Mesenteric fat pad (tissue), 1 donor: ENCODE measurements at regions not wholly inside any gene's neighbourhood (a gene's known extent, or its start where the extent isn't known, plus 50 kb on each side); places are given as distances from the start of the nearest gene placed in this dataset.

ENCODE experiments used
- DNase-seq: peaks from one replicate; pipeline ENCODE4 v3.0.0-alpha.2; 2020; ENCODE audit warnings: low spot score
- donor health status: DM: yes; HTN: yes; CAD: no.

GRCh38 chr6:26305641-26305969 is 59.4 kb upstream of the BTN3A2 start:
- no peak for DNase-seq

DNA sequence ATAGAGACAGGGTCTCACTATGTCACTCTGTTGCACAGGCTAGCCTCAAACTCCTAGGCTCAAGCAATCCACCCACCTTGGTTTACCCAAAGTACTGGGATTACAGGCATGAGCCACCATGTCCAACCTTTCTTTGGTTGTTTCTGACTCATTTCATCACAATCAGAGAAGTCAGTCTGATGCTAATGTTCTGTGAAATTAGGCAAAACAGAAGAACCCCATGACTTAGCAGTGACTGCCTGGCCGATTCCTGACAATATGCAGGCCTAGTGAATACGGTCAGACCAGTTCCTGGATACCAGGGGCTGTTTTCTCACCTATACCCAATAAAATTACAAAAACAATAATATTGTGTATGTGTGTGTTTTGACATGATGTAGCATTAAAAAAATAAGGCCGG is 58.8 kb upstream of the BTN3A2 start:
- DNase-seq: no peak

DNA sequence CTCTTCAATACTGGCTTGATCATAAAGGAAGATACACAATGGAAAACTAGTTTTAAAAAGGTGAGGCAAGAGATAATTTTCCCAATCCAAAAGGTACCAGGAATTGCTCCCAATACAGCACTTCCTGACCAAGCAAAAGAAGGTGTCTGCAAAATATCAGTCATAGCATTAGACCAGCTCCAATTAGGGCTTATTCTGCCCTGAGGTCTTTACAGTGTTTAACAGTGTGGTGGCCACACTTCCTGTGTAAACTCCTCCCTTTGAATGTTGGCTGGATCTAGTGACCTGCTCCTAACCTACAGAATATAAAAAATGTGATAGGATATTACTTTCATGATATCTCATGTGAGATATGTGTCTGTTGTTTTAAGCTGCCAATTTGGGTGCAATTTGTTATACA is 57.1 kb upstream of the BTN3A2 start:
- no peak for DNase-seq

DNA sequence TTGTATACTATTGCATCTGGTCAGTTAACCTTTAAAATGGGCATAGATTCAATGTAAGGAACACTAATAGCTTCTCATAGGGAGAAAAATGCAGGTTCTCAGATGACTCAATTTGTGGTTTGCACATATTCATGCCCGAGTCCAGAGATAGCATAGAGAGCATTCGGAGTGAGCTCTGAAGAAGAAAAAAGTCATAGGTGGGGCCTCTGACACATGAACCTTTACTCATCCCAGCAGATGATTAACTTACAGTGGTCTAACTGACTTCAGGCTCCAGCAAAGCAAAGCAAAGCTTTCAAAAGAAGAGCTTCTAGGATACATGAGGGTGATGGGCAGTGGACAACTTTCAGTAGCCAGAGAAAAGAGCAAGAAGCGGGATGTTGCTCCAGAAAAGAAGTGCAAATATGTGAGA is 55.3 kb upstream of the BTN3A2 start:
- DNase-seq: no peak

GRCh38 chr6:26311012-26311384 is 54.0 kb upstream of the BTN3A2 start:
- DNase-seq: no peak

DNA sequence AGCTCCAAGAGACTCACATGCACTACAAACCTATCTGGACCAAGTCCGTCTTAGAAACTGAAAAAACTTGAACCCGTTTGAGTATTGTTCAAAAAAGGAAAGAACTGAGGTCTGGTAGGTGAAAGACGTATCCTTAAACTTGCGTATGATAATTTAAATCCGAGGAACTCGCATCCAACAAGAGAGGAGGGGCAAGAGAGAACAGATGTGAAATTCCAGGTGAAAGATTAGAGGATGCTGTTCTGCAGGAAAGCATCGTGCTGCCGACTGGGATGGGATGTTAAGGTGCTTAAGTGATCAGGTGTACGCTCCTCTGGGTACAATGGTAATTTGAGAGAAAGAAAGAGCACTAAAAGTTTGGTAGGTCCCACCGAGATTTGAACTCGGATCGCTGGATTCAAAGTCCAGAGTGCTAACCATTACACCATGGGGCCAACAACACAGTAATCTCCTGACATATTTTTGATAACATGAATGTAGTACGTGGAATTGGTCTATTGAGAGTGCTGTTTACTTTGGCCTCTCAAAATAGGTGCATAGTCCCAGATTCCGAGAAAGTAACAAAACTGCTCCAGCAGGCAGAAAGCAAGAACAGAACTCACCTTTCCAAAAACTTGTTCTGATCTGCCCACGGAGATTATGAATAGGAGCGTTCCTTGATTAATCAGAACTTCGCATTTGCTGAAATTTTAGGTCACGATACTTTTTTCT is 53.5 kb upstream of the BTN3A2 start:
- no peak for DNase-seq

DNA sequence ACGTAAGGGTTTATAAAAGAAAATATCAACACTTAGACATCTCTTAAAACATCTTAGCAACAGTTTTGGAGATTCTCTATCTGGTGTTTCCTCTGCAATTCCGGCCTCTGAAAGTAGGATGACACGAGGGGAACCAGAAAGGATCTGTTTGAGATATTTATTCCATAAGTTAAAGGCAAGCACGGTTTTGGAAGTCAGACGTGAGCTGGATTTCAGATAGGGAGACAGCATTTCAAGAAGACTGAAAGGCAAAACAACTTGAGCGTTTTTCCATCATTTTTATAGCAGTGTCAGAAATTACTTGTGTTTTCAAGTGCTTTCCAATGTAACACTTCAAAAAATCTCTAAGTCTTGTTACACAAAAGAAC is 52.9 kb upstream of the BTN3A2 start:
- DNase-seq: no peak

GRCh38 chr6:26312501-26313397 is 52.2 kb upstream of the BTN3A2 start:
- no peak for DNase-seq
